Hematopoietic multipotent progenitor cell treated with erythropoietin and hydrocortisone succinate and interleukin-3 and kit ligand, for 6 days (in vitro differentiated cells): ENCODE measurements at regions not wholly inside any gene's neighbourhood (a gene's known extent, or its start where the extent isn't known, plus 50 kb on each side); places are given as distances from the start of the nearest gene placed in this dataset.
"Not testable (repeated sequence)": the region's sequence is repeated elsewhere in the genome, so short reads cannot be mapped to it uniquely, and the experiment has no call there.

ENCODE experiments used
- DNase-seq: peaks from one replicate; pipeline ENCODE4 v3.0.0-alpha.2; 2015

GRCh38 chr12:59404109-59404650 lies 191.6 kb upstream of the SLC16A7 start:
- DNase-seq, result no peak

GRCh38 chr12:59403259-59403932 lies 192.4 kb upstream of the SLC16A7 start:
- peak; percentile 79 for DNase-seq

GRCh38 chr12:59401862-59402261 lies 194.0 kb upstream of the SLC16A7 start:
- no peak for DNase-seq

- DNase-seq, result no peak
Observed at GRCh38 chr12:59398164-59398563, 197.7 kb upstream of the SLC16A7 start.

DNA sequence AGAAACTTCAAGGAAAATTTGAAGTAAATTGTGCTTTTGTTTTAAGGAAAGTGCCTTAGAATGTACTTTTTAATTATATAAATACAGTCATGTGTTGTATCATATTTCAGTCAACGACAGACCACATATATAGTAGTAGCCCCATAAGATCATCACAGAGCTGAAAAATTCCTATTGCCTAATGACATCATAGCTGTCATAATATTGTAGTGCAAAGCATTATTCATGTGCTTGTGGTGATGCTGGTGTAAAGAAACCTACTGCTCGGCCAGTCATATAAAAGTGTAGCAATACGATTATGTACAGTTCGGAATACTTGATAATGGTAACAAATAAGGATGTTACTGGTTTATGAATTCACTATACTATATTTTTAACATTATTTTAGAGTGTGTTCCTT lies 198.9 kb upstream of the SLC16A7 start:
- DNase-seq, result no peak

GRCh38 chr12:59396519-59396918 lies 199.3 kb upstream of the SLC16A7 start:
- DNase-seq, result no peak

GRCh38 chr12:59395310-59395709 lies 200.5 kb upstream of the SLC16A7 start:
- not testable (repeated sequence) for DNase-seq

GRCh38 chr12:59393506-59393905 lies 202.3 kb upstream of the SLC16A7 start:
- no peak for DNase-seq

DNA sequence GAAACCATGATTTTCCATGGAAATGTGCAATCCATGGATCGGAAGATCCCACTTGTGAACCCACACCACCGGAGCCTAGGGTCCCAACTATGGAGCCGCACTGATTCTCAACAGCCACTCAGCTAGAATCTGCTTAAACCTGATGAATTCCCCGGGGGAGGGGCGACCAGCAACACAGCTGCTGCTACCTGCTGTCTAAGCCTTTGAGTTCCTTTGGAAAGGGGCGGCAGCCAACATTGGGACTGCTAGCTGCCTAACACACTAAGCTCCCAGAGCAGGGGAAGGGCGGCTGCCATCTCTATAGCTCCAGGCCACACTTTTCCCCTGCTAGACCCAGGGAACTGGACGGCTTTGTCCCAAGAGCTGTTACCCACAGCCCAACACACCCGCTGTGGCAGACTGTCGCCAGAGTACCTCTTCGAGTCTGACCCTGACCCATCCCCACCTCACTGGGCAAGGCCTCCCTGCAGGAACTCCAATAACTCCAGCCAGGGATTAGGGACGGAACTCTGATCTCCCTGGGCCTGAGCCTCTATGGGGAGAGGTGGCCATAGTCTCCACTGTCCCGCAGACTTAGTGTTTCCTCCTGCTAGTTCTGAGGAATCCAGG lies 205.8 kb upstream of the SLC16A7 start:
- DNase-seq, result no peak

DNA sequence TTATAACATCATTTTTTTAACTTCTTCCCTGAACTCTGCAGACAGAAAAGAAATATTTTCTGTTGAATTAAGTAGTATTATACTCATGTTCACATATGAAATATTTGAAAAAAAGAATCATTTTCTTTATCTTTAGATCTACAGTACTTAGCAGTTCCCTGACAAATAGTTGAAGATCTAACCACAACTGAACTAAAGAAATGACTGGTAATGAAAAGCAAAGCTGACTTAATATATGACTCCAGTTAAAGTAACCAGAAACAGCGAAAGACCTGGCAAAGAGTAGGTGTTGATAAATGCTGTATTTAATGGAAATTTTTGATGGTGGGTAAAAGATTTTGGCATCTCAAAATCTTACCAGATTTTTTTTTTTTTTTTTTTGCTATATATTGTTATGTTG lies 207.1 kb upstream of the SLC16A7 start:
- no peak for DNase-seq

GRCh38 chr12:59388176-59388575 lies 207.7 kb upstream of the SLC16A7 start:
- no peak for DNase-seq

GRCh38 chr12:59386236-59386635 lies 209.6 kb upstream of the SLC16A7 start:
- DNase-seq, result no peak

GRCh38 chr12:59383079-59383822 lies 212.6 kb upstream of the SLC16A7 start:
- DNase-seq, result no peak

DNA sequence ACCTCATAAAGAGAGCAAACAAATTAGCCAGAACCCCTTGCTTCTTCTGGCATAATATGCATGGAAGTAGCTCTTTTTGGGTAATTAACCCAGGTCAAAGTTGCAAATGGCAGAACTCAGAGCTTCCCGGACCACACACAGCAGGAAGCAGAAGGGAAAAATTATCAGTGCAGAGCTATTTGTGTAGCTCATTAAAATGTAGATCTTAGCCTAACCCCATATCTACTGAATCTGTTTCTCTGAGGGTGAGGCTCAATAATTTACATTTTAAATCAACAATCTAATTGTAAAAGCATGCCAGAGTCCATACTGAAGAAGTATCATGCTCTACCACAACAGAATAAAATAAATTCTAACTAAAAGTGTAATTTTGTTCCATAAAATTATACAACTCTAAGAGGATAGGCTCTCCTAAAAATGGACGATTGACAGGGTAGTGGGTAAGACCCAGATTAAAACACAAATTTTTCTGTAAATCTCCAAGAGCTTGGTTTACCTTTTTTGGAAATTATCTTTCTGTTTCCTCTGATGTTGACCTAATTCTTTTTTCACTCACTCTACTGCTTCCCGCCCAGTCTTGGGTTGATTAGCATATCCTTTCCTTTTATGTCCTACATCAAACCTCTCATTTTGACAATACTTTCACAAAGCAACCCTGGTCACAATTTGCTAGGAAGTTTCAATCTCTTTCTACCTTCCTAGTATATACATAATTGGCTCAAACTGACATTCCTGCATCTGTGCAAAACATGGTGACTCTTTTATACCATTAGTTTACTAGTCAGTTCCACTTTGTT lies 213.3 kb upstream of the SLC16A7 start:
- no peak for DNase-seq

- no peak for DNase-seq
Observed at GRCh38 chr12:59381106-59381505, 214.7 kb upstream of the SLC16A7 start.

DNA sequence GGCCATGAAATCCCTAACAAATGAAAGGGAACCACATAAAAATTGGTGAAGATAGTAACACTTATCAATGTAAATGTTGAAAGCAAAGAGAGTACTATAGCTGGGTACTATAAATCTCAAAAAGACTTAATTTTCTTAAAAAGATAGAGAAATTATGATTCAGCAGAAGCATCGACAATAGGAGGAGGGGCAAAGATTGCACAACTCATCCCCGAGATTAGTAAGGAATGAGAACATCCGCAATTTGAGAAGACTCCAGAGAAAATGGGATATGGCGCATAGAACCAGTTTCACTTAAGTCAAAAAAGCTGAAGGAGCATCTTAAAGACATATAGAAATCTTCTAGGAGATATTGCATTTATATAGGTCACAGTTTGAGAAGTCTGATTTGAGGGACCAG lies 220.2 kb upstream of the SLC16A7 start:
- no peak for DNase-seq

DNA sequence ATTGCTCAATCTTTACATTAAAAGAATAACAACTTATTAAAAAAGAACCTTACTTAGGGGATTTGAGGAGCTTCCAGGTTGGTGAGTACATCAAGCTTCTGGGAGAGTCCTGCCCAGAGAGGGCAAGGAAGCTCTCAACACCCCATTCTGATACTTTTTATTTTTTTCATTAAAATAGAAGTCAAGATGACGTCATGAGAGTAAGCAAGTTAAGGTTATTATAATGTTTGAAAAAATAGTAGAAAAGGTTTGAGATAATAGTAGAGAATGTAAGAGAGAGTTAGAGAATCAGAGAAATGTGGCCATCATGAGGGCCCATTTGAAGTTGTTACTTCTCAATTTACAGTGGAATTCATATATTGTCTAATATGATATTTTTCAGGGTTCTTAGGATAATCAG lies 221.0 kb upstream of the SLC16A7 start:
- no peak for DNase-seq

- peak; percentile 5 for DNase-seq
Observed at GRCh38 chr12:59372956-59373355, 222.9 kb upstream of the SLC16A7 start.

GRCh38 chr12:59370933-59371332 lies 224.9 kb upstream of the SLC16A7 start:
- DNase-seq, result no peak

- no peak for DNase-seq
Observed at GRCh38 chr12:59365133-59365532, 230.7 kb upstream of the SLC16A7 start.

GRCh38 chr12:59357811-59358210 lies 238.0 kb upstream of the SLC16A7 start:
- DNase-seq, result no peak

- peak; percentile 12 for DNase-seq
Observed at GRCh38 chr12:59346248-59346647, 249.6 kb upstream of the SLC16A7 start.

GRCh38 chr12:59345406-59345805 lies 250.4 kb upstream of the SLC16A7 start:
- DNase-seq, result no peak
